T47D (cell line): ENCODE measurements at regions not wholly inside any gene's neighbourhood (a gene's known extent, or its start where the extent isn't known, plus 50 kb on each side); places are given as distances from the start of the nearest gene placed in this dataset.

ENCODE experiments used
- DNase-seq, 2 experiments: peaks; one replicate each; pipeline versions ENCODE4 v3.0.0 to v3.0.0-alpha.2; 2011 to 2012; ENCODE audit warnings: low read depth in 1 of 2, low spot score in 1 of 2
- JUND ChIP-seq: IDR thresholded peaks from 2 replicates; pipeline ENCODE4 v1.6.1; 2012; ENCODE audit warnings: low read depth
- in situ Hi-C: cut with HindIII; loops from 2 replicates; pipeline ENCODE4 v1.10.0; 2016; ENCODE audit warnings: low sequenced_read_pairs, low pct_unique_long_range_greater_than_20kb

DNA sequence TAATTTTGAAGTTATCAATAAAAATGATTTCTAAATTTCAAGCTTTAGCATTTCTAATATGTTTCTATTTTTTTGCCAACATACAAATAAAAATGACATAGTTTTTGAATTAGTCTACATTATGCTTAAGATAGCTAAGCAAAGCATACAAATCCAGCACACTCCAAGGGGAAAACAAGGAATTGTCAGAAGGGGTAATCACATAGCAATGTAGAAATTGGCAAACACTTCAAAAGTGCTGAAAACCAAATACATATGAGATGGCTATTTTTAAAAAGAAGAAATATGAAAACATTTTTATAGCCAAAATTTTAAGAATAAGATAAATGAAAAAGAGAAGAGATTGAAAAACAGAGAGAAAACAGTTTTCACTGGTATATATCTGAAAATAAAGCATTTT, 308.0 kb downstream of the SLC6A15 start:
- in situ Hi-C loops: no loop called here

DNA sequence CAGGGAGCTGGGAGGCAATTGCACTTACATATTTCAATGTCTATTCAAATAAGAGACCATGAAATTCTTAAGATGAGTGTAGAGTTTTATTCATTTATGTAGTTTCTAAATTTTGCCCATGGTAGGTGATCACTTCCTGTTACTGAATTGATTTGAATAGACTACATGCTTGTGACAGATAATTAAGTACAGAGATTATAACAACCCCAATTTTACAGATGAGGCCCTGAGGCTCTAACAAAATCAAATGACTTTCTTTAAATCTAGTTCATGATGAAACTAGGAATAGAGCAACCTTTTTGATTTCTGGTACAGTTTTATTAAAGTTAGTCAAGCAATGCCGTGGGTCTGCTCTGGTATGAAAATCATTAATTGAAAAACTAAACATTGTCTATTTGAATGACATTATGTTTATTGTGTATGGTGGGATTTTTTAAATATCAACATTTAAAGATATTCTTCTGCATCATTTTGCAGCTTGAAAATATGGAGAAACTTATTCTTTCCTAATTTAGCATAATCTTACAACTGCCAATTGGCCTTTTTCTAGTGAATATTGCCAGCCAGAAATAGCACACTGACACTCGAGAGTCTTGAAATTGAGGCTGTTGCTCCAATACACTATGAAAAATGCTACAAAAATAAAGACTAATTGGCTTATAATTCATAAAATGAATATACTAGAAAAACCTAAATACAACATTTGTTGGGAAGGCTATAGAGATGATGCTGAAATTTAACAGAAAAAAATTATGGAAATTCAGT, 308.9 kb downstream of the SLC6A15 start:
- TF ChIP-seq JUND: no peak
- in situ Hi-C loops: no loop called here
- DNase-seq: no peak

More for the DNA sequence above, 308.0 kb downstream of the SLC6A15 start:
- no peak for TF ChIP-seq JUND
- DNase-seq: no peak

DNA sequence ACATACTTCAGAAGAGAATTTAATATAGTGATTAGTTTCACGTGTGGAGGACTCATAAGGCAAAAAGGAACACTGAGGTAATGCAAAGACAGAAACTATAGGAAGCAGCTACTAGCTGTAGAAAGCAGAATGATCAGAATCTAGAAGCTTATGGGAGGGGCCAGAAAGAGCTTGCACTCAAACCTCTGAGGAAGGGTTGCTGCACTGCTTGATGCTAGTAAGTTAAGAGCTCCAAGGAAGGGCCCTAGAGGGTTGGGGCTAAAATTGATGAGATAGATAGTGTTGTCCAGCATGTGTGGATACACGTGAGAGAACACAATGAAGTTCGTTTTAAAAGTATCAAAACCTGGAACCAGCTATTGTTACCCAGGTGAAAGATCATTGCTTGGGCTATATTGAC, 311.1 kb downstream of the SLC6A15 start:
- in situ Hi-C loops: no loop called here
- TF ChIP-seq JUND: no peak
- no peak for DNase-seq

DNA sequence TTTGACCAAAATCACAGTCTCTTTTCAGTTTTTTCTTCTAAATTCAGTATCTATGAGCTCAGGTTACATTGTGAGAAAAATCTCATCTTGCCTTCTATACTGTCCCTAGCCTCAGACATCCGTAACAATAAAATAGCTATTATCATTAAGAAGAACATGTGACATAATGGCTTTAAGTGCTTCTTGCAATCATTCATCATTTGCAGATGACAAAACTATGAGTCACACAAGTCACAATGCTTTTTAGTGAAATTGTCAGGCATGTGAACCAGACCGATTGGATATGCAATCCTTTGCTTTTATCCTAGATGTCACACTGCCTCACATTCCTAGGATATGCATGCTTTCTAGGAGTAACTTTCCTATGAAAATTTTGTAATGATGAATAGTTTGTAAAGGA, 313.1 kb downstream of the SLC6A15 start:
- in situ Hi-C loops: no loop called here
- TF ChIP-seq JUND: no peak
- no peak for DNase-seq

DNA sequence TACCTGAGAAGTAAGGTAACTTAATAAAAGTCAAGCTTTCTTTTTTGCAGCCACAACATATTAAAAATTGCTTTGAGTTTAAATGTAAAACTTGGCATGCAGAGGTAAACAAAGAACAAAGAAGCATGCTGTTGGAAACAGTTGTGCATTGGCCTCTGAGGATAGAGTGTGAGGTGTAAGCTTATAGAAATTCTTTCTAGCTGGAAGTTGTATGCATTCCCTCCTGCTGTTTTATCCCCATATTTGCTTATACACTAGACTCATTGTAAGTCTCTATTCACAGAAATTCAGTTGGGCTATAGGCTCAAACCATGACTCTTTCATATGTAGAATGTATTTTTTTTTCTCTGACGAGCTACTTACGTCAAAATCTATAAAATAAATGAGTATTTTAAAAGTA, 316.3 kb downstream of the SLC6A15 start:
- no peak for TF ChIP-seq JUND
- in situ Hi-C loops: no loop called here
- no peak for DNase-seq

DNA sequence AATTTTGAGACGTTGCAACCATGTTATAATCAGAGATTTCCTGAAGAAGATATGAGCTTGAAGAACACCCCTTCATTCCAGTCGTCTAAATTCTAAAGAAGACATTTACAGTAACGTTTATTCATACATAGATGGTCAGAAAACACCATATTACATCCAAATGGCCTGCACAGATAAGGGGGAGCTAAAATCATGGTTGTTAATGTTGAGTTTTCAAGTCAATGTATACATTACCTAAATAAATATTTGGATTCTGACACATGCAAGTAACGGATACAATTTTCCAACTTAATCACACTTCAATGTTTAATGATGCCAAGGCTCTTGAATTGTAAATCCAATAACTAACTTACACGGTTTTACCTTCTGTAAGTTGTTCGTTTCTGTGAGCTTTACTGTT, 318.4 kb downstream of the SLC6A15 start:
- no peak for TF ChIP-seq JUND
- DNase-seq: no peak
- in situ Hi-C loops: no loop called here

DNA sequence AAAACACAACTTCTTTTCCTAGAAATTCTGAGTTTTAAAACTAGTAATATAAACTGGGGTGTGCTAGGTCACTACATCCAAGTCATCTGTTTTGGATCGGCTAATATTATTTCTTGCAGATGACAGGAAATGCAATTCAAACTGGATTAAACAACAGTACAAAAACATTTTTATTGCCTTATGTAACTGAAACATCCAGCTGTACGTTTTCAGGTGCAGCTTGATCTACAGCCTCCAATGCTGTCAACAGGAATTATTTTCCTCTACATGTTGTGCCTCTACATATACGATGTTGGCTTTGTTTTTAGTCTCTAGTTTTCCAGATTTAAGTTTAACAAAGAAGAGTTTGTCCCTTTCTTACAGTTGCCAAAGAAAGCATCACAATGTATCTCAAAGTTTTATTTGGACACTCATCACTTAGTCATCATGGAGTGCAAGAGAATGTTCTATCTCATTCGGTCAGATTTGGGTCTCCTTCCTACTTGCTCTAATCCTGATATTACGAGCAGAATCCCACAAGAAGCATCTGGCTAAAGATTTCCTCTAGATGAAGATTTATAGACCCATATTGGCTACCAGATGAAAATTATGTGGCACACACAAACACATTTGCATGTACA, 326.7 kb downstream of the SLC6A15 start:
- TF ChIP-seq JUND: no peak
- DNase-seq: no peak
- in situ Hi-C loops: no loop called here

DNA sequence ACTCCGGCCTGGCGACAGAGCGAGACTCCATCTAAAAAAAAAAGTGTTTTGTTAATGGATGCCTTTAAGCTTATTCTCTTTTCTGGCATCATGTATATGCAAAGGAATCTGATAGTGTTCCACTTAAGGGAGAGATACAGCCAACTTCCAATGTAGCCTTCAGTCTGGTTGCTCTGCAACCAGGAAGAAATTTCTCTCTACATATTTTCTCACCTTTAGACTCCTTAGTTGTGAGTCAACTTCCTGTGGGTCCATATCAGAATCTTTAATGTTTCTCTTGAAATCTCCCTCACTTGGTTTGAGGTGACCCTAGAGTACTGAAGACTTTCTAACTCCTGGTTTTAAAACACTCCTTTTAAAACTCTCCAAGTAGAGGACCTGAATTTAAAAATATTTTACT, 340.4 kb downstream of the SLC6A15 start:
- DNase-seq: no peak
- TF ChIP-seq JUND: no peak
- in situ Hi-C loops: no loop called here

DNA sequence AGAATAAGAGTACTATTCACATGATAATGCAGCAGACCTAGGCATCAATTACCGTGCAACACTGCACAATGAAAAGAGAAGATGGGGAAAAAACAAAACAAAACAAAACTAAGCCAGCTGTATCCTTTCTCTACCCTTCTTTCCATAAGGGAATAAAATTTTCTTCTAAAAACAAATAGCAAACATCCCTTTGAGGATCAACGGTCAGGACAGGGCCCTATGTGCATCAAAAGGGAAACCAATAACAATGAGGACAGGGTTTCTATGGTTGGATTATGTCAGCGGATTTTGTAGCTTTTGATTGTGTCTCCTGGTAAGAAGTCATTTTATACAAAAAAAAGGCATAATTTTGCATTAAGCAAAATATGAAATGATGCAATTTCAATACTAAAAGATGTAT, 350.3 kb downstream of the SLC6A15 start:
- in situ Hi-C loops: no loop called here
- TF ChIP-seq JUND: no peak
- DNase-seq: no peak

DNA sequence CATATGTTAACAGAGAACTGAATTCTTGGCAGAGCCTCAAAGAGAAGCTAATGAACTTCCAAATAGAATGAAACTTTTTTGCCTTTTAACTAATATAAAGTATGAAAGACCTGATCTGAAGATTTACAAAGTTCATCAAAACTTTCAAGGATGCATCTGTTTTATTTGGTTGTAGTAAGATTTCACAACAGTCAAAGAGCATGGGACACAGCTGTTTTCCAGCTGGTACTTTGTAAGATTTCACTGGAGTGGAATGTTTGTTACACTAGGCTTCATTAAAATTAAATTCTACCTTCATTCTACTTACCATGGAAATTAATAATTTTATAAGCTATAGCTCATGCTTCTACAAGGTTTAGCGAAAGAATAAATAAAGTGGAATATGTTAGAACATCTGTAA, 351.2 kb downstream of the SLC6A15 start:
- no peak for DNase-seq
- no peak for TF ChIP-seq JUND
- in situ Hi-C loops: no loop called here

DNA sequence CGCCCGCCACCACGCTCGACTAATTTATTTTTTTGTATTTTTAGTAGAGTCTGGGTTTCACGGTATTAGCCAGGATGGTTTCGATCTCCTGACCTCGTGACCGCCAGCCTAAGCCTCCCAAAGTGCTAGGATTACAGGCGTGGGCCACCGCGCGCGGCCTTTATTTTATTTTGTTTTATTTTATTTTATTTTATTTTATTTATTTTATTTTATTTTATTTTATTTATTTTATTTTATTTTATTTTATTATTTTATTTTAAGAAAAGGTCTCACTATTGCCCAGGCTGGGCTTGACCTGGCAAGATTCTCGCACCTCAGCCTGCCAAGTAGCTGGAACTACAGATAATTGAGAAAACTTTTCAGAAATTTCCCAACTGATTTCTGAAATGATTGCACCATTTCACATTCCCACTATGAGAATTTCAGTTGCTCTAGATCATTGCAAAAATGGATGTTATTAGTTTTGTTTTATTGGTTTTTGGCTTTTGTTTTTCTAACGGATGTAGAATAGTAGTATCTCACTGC, 358.3 kb downstream of the SLC6A15 start:
- in situ Hi-C loops: no loop called here
- no peak for TF ChIP-seq JUND
- no peak for DNase-seq

DNA sequence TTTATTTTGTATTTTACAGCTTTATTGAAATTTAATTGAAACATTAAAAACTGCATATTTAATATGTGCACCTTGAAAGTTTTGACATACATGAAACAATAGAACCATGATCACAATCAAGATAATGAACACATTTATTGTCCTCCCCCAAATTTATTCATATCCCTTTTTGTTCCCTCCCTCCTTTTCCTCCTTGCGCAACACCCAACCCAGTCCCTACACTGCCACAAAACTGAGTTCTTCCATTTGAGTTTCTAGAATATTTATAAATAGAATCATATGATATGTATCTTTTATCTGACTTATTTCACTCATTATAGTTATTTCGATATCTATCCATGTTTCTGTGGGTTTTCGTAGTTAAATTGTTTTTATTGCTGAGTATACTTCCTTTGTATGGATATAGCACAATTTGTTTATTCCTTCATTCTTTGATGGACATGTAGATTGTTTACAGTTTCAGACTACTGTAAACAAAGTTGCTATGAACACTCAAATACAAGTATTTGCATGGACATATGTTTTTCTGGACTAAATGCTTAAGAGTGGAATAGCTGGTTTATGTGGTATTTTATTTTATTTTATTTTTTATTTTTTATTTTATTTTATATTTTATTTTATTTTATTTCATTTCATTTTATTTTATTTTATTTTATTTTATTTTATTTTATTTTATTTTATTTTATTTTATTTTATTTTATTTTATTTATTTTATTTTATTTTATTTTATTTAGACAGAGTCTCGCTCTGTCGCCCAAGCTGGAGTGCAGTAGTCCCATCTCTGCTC, 359.1 kb downstream of the SLC6A15 start:
- no peak for TF ChIP-seq JUND
- DNase-seq: no peak
- in situ Hi-C loops: no loop called here

DNA sequence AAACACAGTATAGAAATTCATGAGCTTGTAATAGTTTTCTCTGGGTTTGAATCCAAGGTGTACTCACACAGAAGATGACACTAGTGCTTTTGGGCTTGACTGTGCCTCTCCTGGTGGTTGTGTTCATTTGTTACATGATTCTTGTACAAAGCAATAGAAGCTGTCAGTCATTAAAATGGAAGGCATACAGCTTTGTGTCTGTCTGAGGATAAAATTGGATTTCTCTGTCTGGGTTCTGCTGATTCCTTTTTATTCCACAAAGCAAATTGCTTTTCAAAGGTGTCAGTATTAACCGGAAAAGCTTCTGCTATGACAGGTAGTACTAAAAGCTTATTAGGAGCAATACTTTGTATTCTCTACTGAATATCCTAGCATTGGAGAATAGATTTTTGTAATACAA, 361.2 kb downstream of the SLC6A15 start:
- no peak for DNase-seq
- TF ChIP-seq JUND: no peak
- in situ Hi-C loops: no loop called here
